ENCODE measurements at regions not wholly inside any gene's neighbourhood (a gene's known extent, or its start where the extent isn't known, plus 50 kb on each side); places are given as distances from the start of the nearest gene placed in this dataset.

GRCh38 chr5:86862093-86862492 is 244.4 kb downstream of the COX7C start:
- Histone ChIP-seq H3K27me3 (ENCODE audit: control insufficient read depth in 2 of 2, insufficient read depth in 2 of 2, low read length in 2 of 2) (no peaks in the 10 kb centered on the region), H3K9me1 (replicated peaks; ENCODE audit: control insufficient read depth, extremely low read depth, insufficient read depth, low read length) (no peaks in the 10 kb centered on the region), H3K4me3 (replicated peaks in 1 of 3; ENCODE audit: insufficient read depth in 1 of 3, low read depth in 1 of 3, low read length in 3 of 3) (no peak overlapping the region), H2AFZ (ENCODE audit: low read depth, low read length) (no peak overlapping the region), H3K36me3 (ENCODE audit: control insufficient read depth in 2 of 2, extremely low read depth in 1 of 2, insufficient read depth in 2 of 2, low read length in 2 of 2) (no peaks in the 10 kb centered on the region), H3K27ac (ENCODE audit: insufficient read depth, low read depth, low read length) (no peak overlapping the region), H3K9ac (replicated peaks; ENCODE audit: extremely low read depth, insufficient read depth, low read length) (no peak overlapping the region), H4K20me1 (replicated peaks; ENCODE audit: control insufficient read depth, extremely low read depth, insufficient read depth, low read length) (no peaks in the 10 kb centered on the region), H3K9me3 (replicated peaks; ENCODE audit: control insufficient read depth, insufficient read depth, low read length) (no peaks in the 10 kb centered on the region), H3K4me2 (ENCODE audit: insufficient read depth, low read length) (no peak overlapping the region), H3K4me1 (ENCODE audit: control insufficient read depth, extremely low read depth, insufficient read depth, low read length) (no peaks in the 10 kb centered on the region), H3K79me2 (ENCODE audit: control insufficient read depth, insufficient read depth, low read length) (no peaks in the 10 kb centered on the region)
- dilution Hi-C loops (cut with MboI; ENCODE audit: extremely low pct_ligation_motif_present, low sequenced_read_pairs) (no loop called here), intact Hi-C loops (cut with micrococcal nuclease) (no loop called here)
- no peak for DNase-seq (ENCODE audit: low read depth, low spot score)
- ChIA-PET CTCF (no interaction called here), POLR2A (no interaction called here)
- TF ChIP-seq POLR2A (IDR thresholded peaks at IDR 0.05; ENCODE audit: low read depth, low read length) = no peak
- no peak for TF ChIP-seq MAX (IDR thresholded peaks at IDR 0.05; ENCODE audit: insufficient read depth, insufficient read length)
- no peak for TF ChIP-seq GATA2 (IDR thresholded peaks at IDR 0.05; ENCODE audit: insufficient read depth, insufficient read length, low read depth, low read length)
- no peak for TF ChIP-seq FOS (IDR thresholded peaks at IDR 0.05; ENCODE audit: borderline replicate concordance, insufficient read depth, low read length)
- TF ChIP-seq POLR2AphosphoS5 (IDR thresholded peaks at IDR 0.05; ENCODE audit: insufficient read depth, low read depth, low read length) = no peak
- no peak for TF ChIP-seq EZH2 (IDR thresholded peaks at IDR 0.05; ENCODE audit: borderline replicate concordance, low read depth, low read length, severe bottlenecking)
- TF ChIP-seq CTCF (IDR thresholded peaks at IDR 0.05; ENCODE audit: extremely low read depth in 1 of 2, insufficient read depth in 1 of 2, low read depth in 1 of 2, low read length in 2 of 2) = no peak
- no peak for TF ChIP-seq MYC (IDR thresholded peaks at IDR 0.05; ENCODE audit: low read depth, low read length)
- no peak for FAIRE-seq
- no TSS peak for BruUV-seq (replicated peaks)
